NB4 (cell line): ENCODE measurements at regions not wholly inside any gene's neighbourhood (a gene's known extent, or its start where the extent isn't known, plus 50 kb on each side); places are given as distances from the start of the nearest gene placed in this dataset.

Experiments used
- DNase-seq: peaks from one replicate; pipeline ENCODE4 v3.0.0; 2010; ENCODE audit warnings: low read depth
- H3K4me3 ChIP-seq: one replicate; pipeline ENCODE4 v1.5.1; 2011; ENCODE audit warnings: mild to moderate bottlenecking, low read depth, low read length, moderate library complexity
- CTCF ChIP-seq: IDR thresholded peaks from one replicate; pipeline ENCODE4 v1.5.1; 2012; ENCODE audit warnings: low read depth, low read length
- MYC ChIP-seq: IDR thresholded peaks from 2 replicates; pipeline ENCODE4 v1.6.1; 2011; ENCODE audit warnings: low read depth, low read length
- POLR2A ChIP-seq: IDR thresholded peaks from 2 replicates; pipeline ENCODE4 v1.6.1; 2011; ENCODE audit warnings: mild to moderate bottlenecking; ENCODE audit not compliant: insufficient read length; ENCODE audit errors: extremely low read depth
- TF ChIP-seq, protein P1 (sequence below): IDR thresholded peaks from 2 replicates; pipeline ENCODE4 v1.6.1; 2011; ENCODE audit warnings: low read depth, low read length

GRCh38 chr9:111162026-111162425 is 123.8 kb upstream of the LPAR1 start:
- no peak for DNase-seq
- TF ChIP-seq MYC = no peak
- TF ChIP-seq CTCF = no peak
- TF ChIP-seq POLR2A = no peak
- TF ChIP-seq, protein P1, sequence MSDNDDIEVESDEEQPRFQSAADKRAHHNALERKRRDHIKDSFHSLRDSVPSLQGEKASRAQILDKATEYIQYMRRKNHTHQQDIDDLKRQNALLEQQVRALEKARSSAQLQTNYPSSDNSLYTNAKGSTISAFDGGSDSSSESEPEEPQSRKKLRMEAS = no peak
- no peak overlapping the region for H3K4me3 ChIP-seq

DNA sequence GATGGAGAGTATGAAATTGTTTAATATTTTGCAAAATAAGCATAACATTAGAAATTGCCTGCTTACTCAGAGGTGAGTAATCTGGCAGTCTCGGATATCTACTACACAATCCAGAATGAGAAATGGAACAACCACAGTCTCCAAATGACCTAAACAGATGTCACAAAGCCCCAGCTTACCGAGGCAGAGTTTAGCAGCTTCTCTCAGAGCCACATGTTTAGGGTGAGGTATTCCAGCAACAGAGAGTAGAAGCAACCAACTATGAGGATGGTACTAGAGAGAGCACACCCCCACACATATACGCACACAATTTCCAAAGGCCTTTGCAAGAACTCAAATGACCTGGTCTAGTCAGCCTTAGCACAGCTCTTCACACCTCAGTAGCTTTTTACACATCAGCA is 122.7 kb upstream of the LPAR1 start:
- DNase-seq = no peak
- TF ChIP-seq, protein P1 = no peak
- TF ChIP-seq POLR2A = no peak
- TF ChIP-seq CTCF = no peak
- TF ChIP-seq MYC = no peak
- H3K4me3 ChIP-seq = no peak overlapping the region

GRCh38 chr9:111158999-111159398 is 120.7 kb upstream of the LPAR1 start:
- no peak overlapping the region for H3K4me3 ChIP-seq
- no peak for DNase-seq
- TF ChIP-seq POLR2A (no peak), MYC (no peak), CTCF (no peak)
- TF ChIP-seq, protein P1 = no peak

DNA sequence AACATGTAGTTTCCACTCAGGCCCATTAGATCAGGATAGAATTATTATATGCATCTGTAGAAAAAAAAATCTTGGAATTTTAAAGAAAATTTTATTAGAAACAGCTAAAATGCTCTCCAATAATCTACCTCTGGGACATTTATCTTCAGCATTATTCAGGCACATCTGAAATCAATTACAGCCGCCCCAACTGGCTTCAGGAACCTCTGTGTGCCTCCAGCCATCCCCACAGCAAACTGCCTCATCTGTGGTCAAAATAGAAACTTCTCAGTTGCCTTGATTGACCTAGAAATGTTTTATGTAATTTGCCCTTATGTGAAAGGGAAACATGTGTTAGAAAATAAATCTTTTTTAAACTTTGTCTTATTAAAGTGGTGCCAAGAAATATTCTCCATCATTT is 120.1 kb upstream of the LPAR1 start:
- no peak for TF ChIP-seq POLR2A
- TF ChIP-seq, protein P1 = no peak
- no peak for TF ChIP-seq MYC
- TF ChIP-seq CTCF = no peak
- no peak overlapping the region for H3K4me3 ChIP-seq
- DNase-seq = no peak

DNA sequence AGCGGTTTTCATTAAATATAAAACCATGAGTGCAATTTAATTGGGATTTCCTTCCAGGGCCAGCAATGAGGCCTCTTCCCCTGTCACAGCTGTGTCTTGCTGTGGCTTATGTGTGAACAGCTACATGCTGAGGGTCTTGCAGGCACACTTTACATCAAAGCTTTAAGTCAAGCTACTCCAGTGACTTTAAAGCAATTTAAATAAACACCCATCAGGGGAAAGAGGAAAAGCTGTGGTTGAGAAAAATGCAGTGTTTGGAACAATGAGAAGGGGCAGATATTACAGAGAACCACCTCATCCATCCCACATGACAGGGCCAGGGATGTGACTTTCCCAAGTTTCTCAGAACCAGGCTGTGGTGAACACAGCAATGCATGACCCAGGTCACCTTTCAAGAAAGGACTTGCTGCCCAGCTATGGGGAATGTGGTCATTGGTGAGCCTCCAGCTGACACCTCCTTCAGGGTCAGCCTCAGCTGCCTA is 115.9 kb upstream of the LPAR1 start:
- no peak for DNase-seq
- H3K4me3 ChIP-seq = no peak overlapping the region
- TF ChIP-seq MYC (no peak), CTCF (no peak)
- TF ChIP-seq, protein P1 = no peak
